T-helper 2 cell (primary cell): ENCODE measurements at regions not wholly inside any gene's neighbourhood (a gene's known extent, or its start where the extent isn't known, plus 50 kb on each side); places are given as distances from the start of the nearest gene placed in this dataset.
"Not testable (repeated sequence)": the region's sequence is repeated elsewhere in the genome, so short reads cannot be mapped to it uniquely, and the experiment has no call there.

Experiments
- DNase-seq, 5 experiments: peaks; one replicate each; pipeline versions ENCODE4 v3.0.0 to v3.0.0-alpha.2; 2012 to 2022

- not testable (repeated sequence) for DNase-seq
Measured at GRCh38 chr7:29703830-29704229, 102.5 kb upstream of the WIPF3 start.

- not testable (repeated sequence) for DNase-seq
Measured at GRCh38 chr7:29709002-29709401, 97.3 kb upstream of the WIPF3 start.

GRCh38 chr7:29723127-29723526 is 83.2 kb upstream of the WIPF3 start:
- not testable (repeated sequence) for DNase-seq

GRCh38 chr7:29723599-29723998 is 82.7 kb upstream of the WIPF3 start:
- peak in 1 of 5 experiments; percentile 3 for DNase-seq

GRCh38 chr7:29729534-29730165 is 76.7 kb upstream of the WIPF3 start:
- not testable (repeated sequence) for DNase-seq

- no peak for DNase-seq
Measured at GRCh38 chr7:29734246-29734731, 72.0 kb upstream of the WIPF3 start.

- DNase-seq: not testable (repeated sequence)
Measured at GRCh38 chr7:29747645-29748245, 58.6 kb upstream of the WIPF3 start.

GRCh38 chr7:29748286-29749099 is 57.8 kb upstream of the WIPF3 start:
- no peak for DNase-seq

- no peak for DNase-seq
Measured at GRCh38 chr7:29749701-29750321, 56.5 kb upstream of the WIPF3 start.

- DNase-seq: not testable (repeated sequence)
Measured at GRCh38 chr7:29750373-29750940, 55.9 kb upstream of the WIPF3 start.

GRCh38 chr7:29751012-29751411 is 55.3 kb upstream of the WIPF3 start:
- not testable (repeated sequence) for DNase-seq

GRCh38 chr7:29754874-29755490 is 51.3 kb upstream of the WIPF3 start:
- no peak for DNase-seq
